ENCODE measurements at regions not wholly inside any gene's neighbourhood (a gene's known extent, or its start where the extent isn't known, plus 50 kb on each side); places are given as distances from the start of the nearest gene placed in this dataset.

- Histone ChIP-seq H3K9me3 (no peaks in the 10 kb centered on the region), H3K27me3 (no peaks in the 10 kb centered on the region), H3K36me3 (ENCODE audit: low read depth, missing control alignments) (no peaks in the 10 kb centered on the region), H3K27ac (peak overlapping the region; percentile 3 to 33), H3K4me3 (no peak overlapping the region), H3K4me1 (no peaks in the 10 kb centered on the region)
- no peak for TF ChIP-seq POLR2A (IDR thresholded peaks at IDR 0.05)
- no peak for TF ChIP-seq CTCF (IDR thresholded peaks at IDR 0.05)
- peak; percentile 27 for DNase-seq
- intact Hi-C loops (cut with DNase I; ENCODE audit: low total_unique reads) = no loop called here
- 19 to 23% methylated on average over 4 of the region's 4 CpGs for WGBS, 2 donors
Observed at GRCh38 chr21:19608101-19608621, 1204.6 kb upstream of the TMPRSS15 start.

- TF ChIP-seq POLR2A (IDR thresholded peaks at IDR 0.05) (no peak), CTCF (IDR thresholded peaks at IDR 0.05) (no peak)
- DNase-seq = no peak
- H3K4me3 ChIP-seq = no peak overlapping the region
- intact Hi-C loops (cut with DNase I; ENCODE audit: low total_unique reads) = no loop called here
- no peak overlapping the region for H3K27ac ChIP-seq
- no peaks in the 10 kb centered on the region for H3K9me3 ChIP-seq
- no peaks in the 10 kb centered on the region for H3K36me3 ChIP-seq (ENCODE audit: low read depth, missing control alignments)
- 60 to 68% methylated on average over 3 of the region's 3 CpGs for WGBS, 2 donors
- no peaks in the 10 kb centered on the region for H3K4me1 ChIP-seq
- no peaks in the 10 kb centered on the region for H3K27me3 ChIP-seq
Observed at GRCh38 chr21:19609611-19610010, 1206.0 kb upstream of the TMPRSS15 start.

GRCh38 chr21:19621837-19622496, 1218.4 kb upstream of the TMPRSS15 start:
- Histone ChIP-seq H3K27ac (no peak overlapping the region), H3K4me3 (no peak overlapping the region), H3K36me3 (ENCODE audit: low read depth, missing control alignments) (no peaks in the 10 kb centered on the region), H3K4me1 (no peaks in the 10 kb centered on the region), H3K27me3 (no peaks in the 10 kb centered on the region), H3K9me3 (no peaks in the 10 kb centered on the region)
- no peak for DNase-seq
- TF ChIP-seq CTCF (IDR thresholded peaks at IDR 0.05) = no peak
- TF ChIP-seq POLR2A (IDR thresholded peaks at IDR 0.05) = no peak
- WGBS, 2 donors = 45 to 55% methylated on average over 2 of the region's 2 CpGs
- intact Hi-C loops (cut with DNase I; ENCODE audit: low total_unique reads) = no loop called here

GRCh38 chr21:19640964-19641363, 1237.4 kb upstream of the TMPRSS15 start:
- DNase-seq = no peak
- no peaks in the 10 kb centered on the region for H3K36me3 ChIP-seq (ENCODE audit: low read depth, missing control alignments)
- intact Hi-C loops (cut with DNase I; ENCODE audit: low total_unique reads) = no loop called here
- H3K27me3 ChIP-seq = no peaks in the 10 kb centered on the region
- H3K27ac ChIP-seq = no peak overlapping the region
- WGBS, 2 donors = 65 to 70% methylated on average over 7 of the region's 7 CpGs
- H3K9me3 ChIP-seq = no peaks in the 10 kb centered on the region
- no peak overlapping the region for H3K4me3 ChIP-seq
- H3K4me1 ChIP-seq = no peaks in the 10 kb centered on the region
- no peak for TF ChIP-seq POLR2A (IDR thresholded peaks at IDR 0.05)
- no peak for TF ChIP-seq CTCF (IDR thresholded peaks at IDR 0.05)

GRCh38 chr21:19648391-19648790, 1244.8 kb upstream of the TMPRSS15 start:
- no peak overlapping the region for H3K4me3 ChIP-seq
- intact Hi-C loops (cut with DNase I; ENCODE audit: low total_unique reads) = no loop called here
- H3K27ac ChIP-seq = no peak overlapping the region
- no peaks in the 10 kb centered on the region for H3K27me3 ChIP-seq
- DNase-seq = no peak
- no peaks in the 10 kb centered on the region for H3K9me3 ChIP-seq
- no peaks in the 10 kb centered on the region for H3K36me3 ChIP-seq (ENCODE audit: low read depth, missing control alignments)
- H3K4me1 ChIP-seq = no peaks in the 10 kb centered on the region
- TF ChIP-seq POLR2A (IDR thresholded peaks at IDR 0.05) = no peak
- TF ChIP-seq CTCF (IDR thresholded peaks at IDR 0.05) = no peak
- 74 to 84% methylated on average over 2 of the region's 2 CpGs for WGBS, 2 donors
